NCI-H446 treated with DMSO at 0.1 percent for 48 hours (cell line): ENCODE measurements at regions not wholly inside any gene's neighbourhood (a gene's known extent, or its start where the extent isn't known, plus 50 kb on each side); places are given as distances from the start of the nearest gene placed in this dataset.
"Not testable (repeated sequence)": the region's sequence is repeated elsewhere in the genome, so short reads cannot be mapped to it uniquely, and the experiment has no call there.

Source experiments
- DNase-seq: peaks from one replicate; lab custom pipeline; 2025; lab: John Stamatoyannopoulos, UW

DNA sequence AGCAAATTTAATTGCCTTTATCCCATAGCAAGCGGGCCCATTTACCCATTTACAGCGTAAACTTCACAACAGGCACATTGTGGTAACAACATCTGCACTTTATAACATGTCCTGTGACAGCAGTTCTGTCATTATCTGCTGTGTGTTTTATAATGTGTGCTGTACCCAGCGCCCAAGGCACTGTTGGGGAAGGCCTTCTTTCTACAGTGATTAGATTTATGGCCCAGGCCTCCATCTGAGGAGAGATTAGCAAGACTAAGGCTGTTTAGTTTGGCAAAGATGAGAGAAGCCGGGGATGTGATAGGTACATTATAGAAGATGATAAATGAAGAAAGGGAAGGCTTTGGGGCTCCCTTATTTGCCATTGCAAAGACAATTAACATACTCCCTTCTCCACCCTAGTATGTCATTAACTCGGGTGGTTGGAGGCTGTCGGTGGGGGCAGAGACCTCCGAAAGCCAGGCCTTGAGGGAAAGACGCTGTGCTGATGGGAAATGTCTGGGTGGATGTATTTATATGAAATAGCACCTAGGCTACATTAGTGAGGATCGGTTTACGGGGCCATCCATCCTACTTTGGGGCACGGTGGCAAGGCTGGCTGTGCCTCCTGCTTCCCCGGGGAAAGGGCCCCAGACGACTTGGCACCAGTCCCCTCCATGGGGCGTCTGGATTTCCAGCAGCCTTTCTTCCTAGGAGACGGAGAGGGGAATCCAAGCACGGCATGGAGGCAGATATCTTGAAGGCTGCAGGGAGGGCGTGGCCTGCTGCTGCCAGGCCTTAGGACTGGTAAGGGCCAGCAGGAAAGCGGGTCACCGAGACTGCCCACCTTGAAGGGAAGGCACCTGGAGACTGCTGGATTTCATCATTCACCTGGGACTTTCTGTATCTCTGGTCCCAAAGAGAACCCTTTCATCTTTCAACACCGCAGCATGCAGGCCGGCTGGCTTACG lies 64.3 kb upstream of the PTCH1 start:
- DNase-seq, result no peak

DNA sequence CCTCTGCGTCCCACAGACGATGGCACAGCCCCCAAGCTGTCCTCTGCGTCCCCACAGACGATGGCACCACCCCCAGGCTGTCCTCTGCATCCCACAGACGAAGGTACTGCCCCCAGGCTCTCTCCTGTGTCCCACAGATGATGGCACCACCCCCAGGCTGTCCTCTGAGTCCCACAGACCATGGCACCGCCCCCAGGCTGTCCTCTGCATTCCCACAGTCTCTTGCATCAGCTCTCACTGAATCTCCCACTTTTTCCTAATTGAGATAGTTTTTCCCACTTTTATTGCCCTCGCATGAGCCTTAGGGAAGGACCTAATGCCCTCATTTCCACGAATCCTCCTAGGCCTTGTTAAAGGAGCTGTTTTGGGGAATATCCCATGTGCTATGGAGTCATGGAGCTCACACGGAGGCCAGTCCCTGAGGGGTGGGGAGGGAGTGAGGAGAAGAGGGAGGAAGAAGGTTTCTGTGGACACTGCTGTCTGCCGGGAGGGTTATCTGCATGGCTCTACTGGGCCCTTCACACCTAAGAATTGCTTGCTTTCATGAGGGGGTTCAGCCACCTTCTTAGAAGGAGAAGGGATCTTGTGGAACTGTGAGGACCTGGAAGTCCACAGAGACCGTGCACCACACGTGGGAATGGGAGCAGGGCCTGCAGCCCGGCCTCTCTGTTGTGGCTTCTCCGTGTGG lies 58.2 kb upstream of the PTCH1 start:
- no peak for DNase-seq

DNA sequence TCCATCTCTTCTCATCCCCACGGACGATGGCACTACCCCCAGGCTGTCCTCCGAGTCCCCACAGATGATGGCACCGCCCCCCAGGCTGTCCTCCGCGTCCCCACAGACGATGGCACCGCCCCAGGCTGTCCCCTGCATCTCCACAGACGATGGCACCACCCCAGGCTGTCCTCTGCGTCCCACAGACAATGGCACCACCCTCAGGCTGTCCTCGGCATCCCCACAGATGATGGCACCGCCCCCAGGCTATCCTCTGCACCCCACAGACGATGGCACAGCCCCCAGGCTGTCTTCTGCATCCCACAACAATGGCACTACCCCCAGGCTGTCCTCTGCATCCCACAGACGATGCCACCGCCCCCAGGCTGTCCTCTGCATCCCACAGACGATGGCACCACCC lies 57.4 kb upstream of the PTCH1 start:
- no peak for DNase-seq

DNA sequence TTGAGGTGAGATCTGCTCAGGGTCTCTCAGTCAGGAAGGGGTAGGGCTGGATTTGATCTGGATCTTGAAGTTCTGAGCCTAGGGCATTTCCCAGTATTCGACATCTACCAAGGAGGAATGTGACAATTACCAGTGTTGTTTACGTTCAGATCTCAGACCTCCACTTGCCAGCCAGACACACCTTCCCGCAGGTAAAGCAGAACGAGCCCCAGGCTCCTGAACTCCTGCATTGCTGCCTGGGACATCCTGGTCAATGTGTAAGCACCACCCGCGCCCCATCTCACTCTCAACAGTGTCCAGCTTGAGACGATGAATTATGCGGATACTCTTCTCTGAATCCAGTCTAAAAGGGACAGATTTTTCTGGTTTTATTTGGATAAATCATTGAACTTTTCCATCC lies 56.7 kb upstream of the PTCH1 start:
- DNase-seq, result no peak

DNA sequence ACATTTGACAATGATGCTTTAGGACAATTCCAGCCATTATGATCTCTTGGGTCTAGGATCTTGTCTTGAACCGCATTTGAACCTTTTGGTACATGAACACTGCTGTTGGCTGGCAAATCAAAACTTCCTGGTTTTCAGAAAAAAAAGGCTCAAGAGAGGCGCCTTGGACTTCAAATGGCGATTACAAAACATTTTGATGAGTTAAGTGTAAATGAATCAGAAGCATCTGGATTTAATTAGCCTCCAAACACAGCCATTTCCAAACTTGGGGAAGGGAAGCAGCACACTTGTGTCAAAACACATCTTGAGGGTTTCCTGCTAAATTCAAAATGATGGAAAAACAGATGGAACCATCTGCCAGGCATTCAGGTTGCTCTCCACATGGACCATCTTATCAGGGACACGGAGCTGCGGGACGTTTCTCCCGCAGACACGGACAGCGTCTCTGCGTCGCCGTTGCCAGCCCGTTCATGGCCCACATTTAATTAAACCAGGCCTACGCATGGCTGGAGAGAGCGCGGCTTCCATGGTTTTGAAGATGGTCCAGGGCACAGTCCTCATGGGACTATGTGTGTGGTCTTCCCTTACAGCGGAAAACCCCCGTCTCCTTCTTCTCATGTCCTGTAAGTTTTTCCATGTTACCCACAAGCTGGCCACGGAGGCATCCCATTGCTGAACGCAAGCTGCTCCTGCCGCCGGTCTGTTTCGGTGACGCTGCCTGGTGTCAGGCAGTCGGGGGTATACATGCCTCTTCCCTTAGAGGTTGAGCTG lies 55.8 kb upstream of the PTCH1 start:
- no peak for DNase-seq

DNA sequence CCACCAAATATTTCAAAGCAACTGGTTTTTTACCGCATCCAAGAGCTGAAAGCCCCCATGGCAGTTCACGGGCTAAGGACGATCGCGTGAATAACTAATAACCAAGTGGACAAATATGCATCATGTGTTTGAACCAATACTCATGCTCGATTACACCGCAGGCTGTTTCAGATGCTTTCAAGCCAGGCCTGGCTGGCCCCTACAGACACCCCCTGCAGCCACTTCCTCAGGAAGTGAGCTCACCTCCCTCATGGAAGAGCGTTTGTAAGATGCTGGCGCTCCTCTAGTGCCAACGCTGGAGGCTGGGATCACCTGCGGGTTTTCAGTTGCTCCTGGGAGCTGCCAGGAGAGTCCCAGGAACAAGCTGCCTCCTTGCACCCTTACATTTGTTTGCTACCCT lies 53.9 kb upstream of the PTCH1 start:
- DNase-seq, result no peak

DNA sequence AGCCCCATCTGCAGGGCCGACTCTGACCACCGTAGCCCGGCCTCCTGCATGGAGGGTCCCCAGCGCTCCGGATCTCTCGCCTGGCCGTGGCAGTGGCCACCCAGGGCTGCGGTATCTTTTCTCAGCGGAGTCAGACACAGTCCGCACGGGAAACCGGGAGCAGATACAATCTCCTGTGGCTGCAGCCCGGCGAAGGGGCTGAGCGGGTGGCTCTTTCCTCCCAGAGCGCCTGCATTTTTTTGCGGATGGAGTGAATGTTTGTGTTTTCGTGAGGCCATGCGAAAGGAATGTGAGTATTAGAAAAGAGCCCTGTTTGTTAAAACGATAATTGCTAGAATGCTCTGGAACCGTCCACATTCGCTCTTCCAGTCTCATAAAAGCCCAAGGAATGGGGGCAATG lies 53.4 kb upstream of the PTCH1 start:
- no peak for DNase-seq

DNA sequence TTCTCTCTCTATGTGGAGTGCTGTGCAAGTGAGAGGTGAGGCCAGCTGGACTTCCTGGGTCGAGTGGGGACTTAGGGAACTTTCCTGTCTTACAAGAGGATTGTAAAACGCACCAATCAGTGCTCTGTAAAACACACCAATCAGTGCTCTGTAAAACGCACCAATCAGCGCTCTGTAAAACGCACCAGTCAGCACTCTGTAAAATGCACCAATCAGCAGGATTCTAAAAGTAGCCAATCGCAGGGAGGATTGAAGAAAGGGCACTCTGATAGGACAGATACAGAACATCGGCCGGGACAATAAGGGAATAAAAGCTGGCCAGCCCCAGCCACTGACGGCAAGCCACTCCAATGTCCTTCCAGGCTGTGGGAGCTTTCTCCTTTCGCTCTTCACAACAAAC lies 52.0 kb upstream of the PTCH1 start:
- not testable (repeated sequence) for DNase-seq
